ENCODE measurements at regions not wholly inside any gene's neighbourhood (a gene's known extent, or its start where the extent isn't known, plus 50 kb on each side); places are given as distances from the start of the nearest gene placed in this dataset.

GRCh38 chr5:15003511-15003920 lies 131.9 kb upstream of the ANKH start:
- Histone ChIP-seq H3K27me3 (replicated peaks in 1 of 7) (peaks cover 0 to 6% (median 0%) of the 10 kb centered on the region in 7 donors), H3K9me3 (no peaks in the 10 kb centered on the region), H3K4me3 (no peak overlapping the region), H3K27ac (no peak overlapping the region), H3K4me1 (peaks cover 0 to 20% (median 3%) of the 10 kb centered on the region in 6 donors), H3K36me3 (no peaks in the 10 kb centered on the region)
- WGBS, 5 donors: 45 to 54% (median 48%) methylated on average over 4 of the region's 4 CpGs
- intact Hi-C loops (cut with DNase I; ENCODE audit: low total_unique reads): loop anchor here (5.0 to 10.0 kb wide), 3 partner anchors 49 to 281 kb away; no protein-coding TSS in a partner anchor
- peak; percentile 71 to 92 (median 80) for TF ChIP-seq CTCF (IDR thresholded peaks at IDR 0.05 in 8 of 11, conservative IDR thresholded peaks at IDR 0.05 in 3 of 11)
- no peak for TF ChIP-seq POLR2AphosphoS5 (IDR thresholded peaks at IDR 0.05)
- no peak for TF ChIP-seq POLR2A (IDR thresholded peaks at IDR 0.05)
- no peak for DNase-seq

GRCh38 chr5:15002791-15003190 lies 131.2 kb upstream of the ANKH start:
- DNase-seq: no peak
- peaks cover 0 to 7% (median 0%) of the 10 kb centered on the region in 8 donors for H3K9me3 ChIP-seq
- H3K36me3 ChIP-seq: no peaks in the 10 kb centered on the region
- H3K27me3 ChIP-seq (replicated peaks in 1 of 7): peaks cover 0 to 6% (median 0%) of the 10 kb centered on the region in 7 donors
- 46 to 68% (median 53%) methylated on average over 2 of the region's 2 CpGs for WGBS, 5 donors
- peaks cover 0 to 27% (median 5%) of the 10 kb centered on the region in 6 donors for H3K4me1 ChIP-seq
- no peak overlapping the region for H3K27ac ChIP-seq
- TF ChIP-seq CTCF (IDR thresholded peaks at IDR 0.05 in 8 of 11, conservative IDR thresholded peaks at IDR 0.05 in 3 of 11): no peak
- TF ChIP-seq POLR2A (IDR thresholded peaks at IDR 0.05): no peak
- no peak for TF ChIP-seq POLR2AphosphoS5 (IDR thresholded peaks at IDR 0.05)
- intact Hi-C loops (cut with DNase I; ENCODE audit: low total_unique reads): loop anchor here (5.0 to 10.0 kb wide), 3 partner anchors 48 to 280 kb away; no protein-coding TSS in a partner anchor
- no peak overlapping the region for H3K4me3 ChIP-seq

- Histone ChIP-seq H3K4me1 (peaks cover 5 to 34% (median 11%) of the 10 kb centered on the region in 6 donors), H3K27ac (no peak overlapping the region), H3K4me3 (no peak overlapping the region), H3K9me3 (peaks cover 0 to 9% (median 0%) of the 10 kb centered on the region in 8 donors), H3K27me3 (replicated peaks in 1 of 7) (peaks cover 0 to 6% (median 0%) of the 10 kb centered on the region in 7 donors), H3K36me3 (no peaks in the 10 kb centered on the region)
- 89 to 96% (median 91%) methylated on average over 10 of the region's 10 CpGs for WGBS, 5 donors
- TF ChIP-seq POLR2AphosphoS5 (IDR thresholded peaks at IDR 0.05) (no peak), POLR2A (IDR thresholded peaks at IDR 0.05) (no peak), CTCF (IDR thresholded peaks at IDR 0.05 in 8 of 11, conservative IDR thresholded peaks at IDR 0.05 in 3 of 11) (no peak)
- intact Hi-C loops (cut with DNase I; ENCODE audit: low total_unique reads): loop anchor here (5.0 to 10.0 kb wide), 3 partner anchors 47 to 280 kb away; no protein-coding TSS in a partner anchor
- DNase-seq: no peak
These were observed 130.6 kb upstream of the ANKH start for GRCh38 chr5:15002173-15002572.

GRCh38 chr5:15001517-15001916 lies 129.9 kb upstream of the ANKH start:
- no peak for DNase-seq
- peaks cover 0 to 6% (median 0%) of the 10 kb centered on the region in 7 donors for H3K27me3 ChIP-seq (replicated peaks in 1 of 7)
- TF ChIP-seq POLR2AphosphoS5 (IDR thresholded peaks at IDR 0.05) (no peak), POLR2A (IDR thresholded peaks at IDR 0.05) (no peak), CTCF (IDR thresholded peaks at IDR 0.05 in 8 of 11, conservative IDR thresholded peaks at IDR 0.05 in 3 of 11) (no peak)
- H3K9me3 ChIP-seq: peaks cover 0 to 9% (median 0%) of the 10 kb centered on the region in 8 donors
- peaks cover 5 to 40% (median 14%) of the 10 kb centered on the region in 6 donors for H3K4me1 ChIP-seq
- WGBS, 5 donors: 72 to 85% (median 77%) methylated on average over 2 of the region's 2 CpGs
- intact Hi-C loops (cut with DNase I; ENCODE audit: low total_unique reads): loop anchor here (5.0 to 10.0 kb wide), 3 partner anchors 47 to 279 kb away; no protein-coding TSS in a partner anchor
- H3K4me3 ChIP-seq: no peak overlapping the region
- no peak overlapping the region for H3K27ac ChIP-seq
- H3K36me3 ChIP-seq: no peaks in the 10 kb centered on the region

Measured in spleen (tissue), 11 donors.